ENCODE measurements at regions not wholly inside any gene's neighbourhood (a gene's known extent, or its start where the extent isn't known, plus 50 kb on each side); places are given as distances from the start of the nearest gene placed in this dataset.

GRCh38 chr6:2502998-2503674 is 247.6 kb downstream of the MYLK4 start:
- Mint-ChIP-seq H3K9me3 (peaks cover 0 to 6% (median 0%) of the 10 kb centered on the region in 11 donors), H3K4me1 (no peaks in the 10 kb centered on the region), H3K36me3 (peaks cover 0 to 3% (median 0%) of the 10 kb centered on the region in 5 donors), H3K27me3 (peaks cover 30 to 49% (median 32%) of the 10 kb centered on the region in 5 donors), H3K27ac (no peak overlapping the region), H3K4me3 (no peak overlapping the region)
- intact Hi-C loops (cut with micrococcal nuclease): no loop called here
- no peaks in the 10 kb centered on the region for H3K9me3 ChIP-seq (ENCODE audit: control insufficient read depth in 2 of 3, low read length in 3 of 3)
- no peak overlapping the region for H3K4me3 ChIP-seq (ENCODE audit: low read length)
- DNase-seq (no peak), ATAC-seq (no peak)
- no peaks in the 10 kb centered on the region for H3K4me1 ChIP-seq (ENCODE audit: control insufficient read depth in 2 of 2, insufficient read depth in 2 of 2, low read length in 2 of 2)
- POLR2A ChIA-PET: no interaction called here
- no peaks in the 10 kb centered on the region for H3K27me3 ChIP-seq (ENCODE audit: control insufficient read depth in 2 of 2, insufficient read depth in 2 of 2, low read length in 2 of 2)
- H3K27ac ChIP-seq (ENCODE audit: low read depth, low read length): no peak overlapping the region
- no peaks in the 10 kb centered on the region for H3K36me3 ChIP-seq (ENCODE audit: control insufficient read depth in 2 of 3, insufficient read depth in 3 of 3, low read length in 3 of 3)
- CTCF ChIA-PET: no interaction called here

GRCh38 chr6:2502096-2502997 is 248.4 kb downstream of the MYLK4 start:
- Mint-ChIP-seq H3K27ac (no peak overlapping the region), H3K27me3 (peaks cover 23 to 47% (median 26%) of the 10 kb centered on the region in 5 donors), H3K36me3 (no peaks in the 10 kb centered on the region), H3K4me1 (no peaks in the 10 kb centered on the region), H3K9me3 (peaks cover 0 to 6% (median 0%) of the 10 kb centered on the region in 11 donors), H3K4me3 (no peak overlapping the region)
- H3K4me1 ChIP-seq (ENCODE audit: control insufficient read depth in 2 of 2, insufficient read depth in 2 of 2, low read length in 2 of 2): no peaks in the 10 kb centered on the region
- intact Hi-C loops (cut with micrococcal nuclease): no loop called here
- ChIA-PET CTCF (no interaction called here), POLR2A (no interaction called here)
- H3K4me3 ChIP-seq (ENCODE audit: low read length): no peak overlapping the region
- no peak overlapping the region for H3K27ac ChIP-seq (ENCODE audit: low read depth, low read length)
- H3K36me3 ChIP-seq (ENCODE audit: control insufficient read depth in 2 of 3, insufficient read depth in 3 of 3, low read length in 3 of 3): no peaks in the 10 kb centered on the region
- ATAC-seq: no peak
- H3K9me3 ChIP-seq (ENCODE audit: control insufficient read depth in 2 of 3, low read length in 3 of 3): no peaks in the 10 kb centered on the region
- DNase-seq: no peak
- no peaks in the 10 kb centered on the region for H3K27me3 ChIP-seq (ENCODE audit: control insufficient read depth in 2 of 2, insufficient read depth in 2 of 2, low read length in 2 of 2)

GRCh38 chr6:2497922-2498623 is 252.6 kb downstream of the MYLK4 start:
- Histone ChIP-seq H3K36me3 (ENCODE audit: control insufficient read depth in 2 of 3, insufficient read depth in 3 of 3, low read length in 3 of 3) (no peaks in the 10 kb centered on the region), H3K27me3 (ENCODE audit: control insufficient read depth in 2 of 2, insufficient read depth in 2 of 2, low read length in 2 of 2) (no peaks in the 10 kb centered on the region), H3K27ac (ENCODE audit: low read depth, low read length) (no peak overlapping the region), H3K9me3 (ENCODE audit: control insufficient read depth in 2 of 3, low read length in 3 of 3) (no peaks in the 10 kb centered on the region), H3K4me3 (ENCODE audit: low read length) (no peak overlapping the region), H3K4me1 (ENCODE audit: control insufficient read depth in 2 of 2, insufficient read depth in 2 of 2, low read length in 2 of 2) (no peaks in the 10 kb centered on the region)
- no peaks in the 10 kb centered on the region for H3K36me3 Mint-ChIP-seq
- intact Hi-C loops (cut with micrococcal nuclease): no loop called here
- H3K27ac Mint-ChIP-seq: no peak overlapping the region
- ATAC-seq: no peak
- H3K4me1 Mint-ChIP-seq: no peaks in the 10 kb centered on the region
- ChIA-PET POLR2A (no interaction called here), CTCF (no interaction called here)
- no peak overlapping the region for H3K4me3 Mint-ChIP-seq
- H3K27me3 Mint-ChIP-seq: peaks cover 9 to 22% (median 11%) of the 10 kb centered on the region in 5 donors
- DNase-seq: no peak
- H3K9me3 Mint-ChIP-seq: peaks cover 0 to 5% (median 0%) of the 10 kb centered on the region in 11 donors

GRCh38 chr6:2496291-2496690 is 250.9 kb upstream of the GMDS start:
- no peak for ATAC-seq
- Histone ChIP-seq H3K9me3 (ENCODE audit: control insufficient read depth in 2 of 3, low read length in 3 of 3) (no peaks in the 10 kb centered on the region), H3K27me3 (ENCODE audit: control insufficient read depth in 2 of 2, insufficient read depth in 2 of 2, low read length in 2 of 2) (no peaks in the 10 kb centered on the region), H3K4me3 (ENCODE audit: low read length) (no peak overlapping the region), H3K27ac (ENCODE audit: low read depth, low read length) (no peak overlapping the region), H3K36me3 (ENCODE audit: control insufficient read depth in 2 of 3, insufficient read depth in 3 of 3, low read length in 3 of 3) (no peaks in the 10 kb centered on the region), H3K4me1 (ENCODE audit: control insufficient read depth in 2 of 2, insufficient read depth in 2 of 2, low read length in 2 of 2) (no peaks in the 10 kb centered on the region)
- H3K27me3 Mint-ChIP-seq: peaks cover 7 to 17% (median 10%) of the 10 kb centered on the region in 5 donors
- no peaks in the 10 kb centered on the region for H3K4me1 Mint-ChIP-seq
- DNase-seq: no peak
- POLR2A ChIA-PET: no interaction called here
- H3K36me3 Mint-ChIP-seq: no peaks in the 10 kb centered on the region
- intact Hi-C loops (cut with micrococcal nuclease): no loop called here
- H3K27ac Mint-ChIP-seq: no peak overlapping the region
- no peak overlapping the region for H3K4me3 Mint-ChIP-seq
- peaks cover 0 to 5% (median 0%) of the 10 kb centered on the region in 11 donors for H3K9me3 Mint-ChIP-seq
- CTCF ChIA-PET: no interaction called here

GRCh38 chr6:2492686-2493523 is 247.5 kb upstream of the GMDS start:
- no peaks in the 10 kb centered on the region for H3K4me1 Mint-ChIP-seq
- no peak for DNase-seq
- H3K36me3 Mint-ChIP-seq: no peaks in the 10 kb centered on the region
- POLR2A ChIA-PET: no interaction called here
- H3K27ac ChIP-seq (ENCODE audit: low read depth, low read length): no peak overlapping the region
- peaks cover 9 to 21% (median 11%) of the 10 kb centered on the region in 5 donors for H3K27me3 Mint-ChIP-seq
- no peak overlapping the region for H3K4me3 ChIP-seq (ENCODE audit: low read length)
- intact Hi-C loops (cut with micrococcal nuclease): no loop called here
- no peak for ATAC-seq
- CTCF ChIA-PET: no interaction called here
- no peaks in the 10 kb centered on the region for H3K4me1 ChIP-seq (ENCODE audit: control insufficient read depth in 2 of 2, insufficient read depth in 2 of 2, low read length in 2 of 2)
- peaks cover 0 to 9% (median 0%) of the 10 kb centered on the region in 11 donors for H3K9me3 Mint-ChIP-seq
- H3K9me3 ChIP-seq (ENCODE audit: control insufficient read depth in 2 of 3, low read length in 3 of 3): no peaks in the 10 kb centered on the region
- no peak overlapping the region for H3K4me3 Mint-ChIP-seq
- no peaks in the 10 kb centered on the region for H3K27me3 ChIP-seq (ENCODE audit: control insufficient read depth in 2 of 2, insufficient read depth in 2 of 2, low read length in 2 of 2)
- no peak overlapping the region for H3K27ac Mint-ChIP-seq
- no peaks in the 10 kb centered on the region for H3K36me3 ChIP-seq (ENCODE audit: control insufficient read depth in 2 of 3, insufficient read depth in 3 of 3, low read length in 3 of 3)

GRCh38 chr6:2491137-2491536 is 245.7 kb upstream of the GMDS start:
- Histone ChIP-seq H3K4me3 (ENCODE audit: low read length) (no peak overlapping the region), H3K4me1 (ENCODE audit: control insufficient read depth in 2 of 2, insufficient read depth in 2 of 2, low read length in 2 of 2) (no peaks in the 10 kb centered on the region), H3K27ac (ENCODE audit: low read depth, low read length) (no peak overlapping the region), H3K27me3 (ENCODE audit: control insufficient read depth in 2 of 2, insufficient read depth in 2 of 2, low read length in 2 of 2) (no peaks in the 10 kb centered on the region), H3K36me3 (ENCODE audit: control insufficient read depth in 2 of 3, insufficient read depth in 3 of 3, low read length in 3 of 3) (no peaks in the 10 kb centered on the region), H3K9me3 (ENCODE audit: control insufficient read depth in 2 of 3, low read length in 3 of 3) (no peaks in the 10 kb centered on the region)
- ChIA-PET CTCF (no interaction called here), POLR2A (no interaction called here)
- H3K4me3 Mint-ChIP-seq: no peak overlapping the region
- no peak overlapping the region for H3K27ac Mint-ChIP-seq
- H3K9me3 Mint-ChIP-seq: peaks cover 0 to 7% (median 0%) of the 10 kb centered on the region in 11 donors
- H3K36me3 Mint-ChIP-seq: no peaks in the 10 kb centered on the region
- intact Hi-C loops (cut with micrococcal nuclease): no loop called here
- no peak for ATAC-seq
- no peak for DNase-seq
- H3K27me3 Mint-ChIP-seq: peaks cover 0 to 29% (median 5%) of the 10 kb centered on the region in 5 donors
- H3K4me1 Mint-ChIP-seq: no peaks in the 10 kb centered on the region
